ENCODE measurements at regions not wholly inside any gene's neighbourhood (a gene's known extent, or its start where the extent isn't known, plus 50 kb on each side); places are given as distances from the start of the nearest gene placed in this dataset.
A peak's percentile ranks its signal among the peaks of the same experiment; 100 is the strongest.

DNA sequence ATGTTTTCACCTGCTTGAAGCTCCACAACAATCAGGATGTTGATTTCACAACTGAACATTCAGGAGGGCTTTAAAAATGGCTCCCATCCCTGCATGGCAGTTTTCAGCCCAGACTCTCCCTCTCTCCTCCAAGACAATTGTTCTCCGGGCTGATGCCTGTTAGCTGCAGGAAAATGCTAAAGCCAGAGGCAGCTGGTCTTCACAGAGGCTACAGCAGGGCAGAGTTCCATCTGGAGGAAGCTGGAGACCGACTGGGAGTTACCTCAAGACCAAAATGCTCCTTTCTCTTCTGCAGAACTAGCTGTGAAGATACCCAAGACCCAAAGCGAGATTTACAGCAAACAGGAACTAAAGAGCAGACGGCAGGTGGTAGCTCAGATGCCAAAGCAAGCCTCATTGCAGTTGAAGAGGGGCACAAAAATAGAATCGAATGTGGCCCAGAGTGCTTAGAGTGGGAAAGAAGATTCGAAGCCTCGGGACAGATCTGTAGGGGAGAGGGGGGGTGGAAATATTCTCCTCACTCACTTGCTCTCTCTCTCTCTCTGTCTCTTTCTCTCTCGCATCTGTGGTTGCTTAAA is 423.6 kb downstream of the ZNF521 start (continued):
- TF ChIP-seq, protein P1, sequence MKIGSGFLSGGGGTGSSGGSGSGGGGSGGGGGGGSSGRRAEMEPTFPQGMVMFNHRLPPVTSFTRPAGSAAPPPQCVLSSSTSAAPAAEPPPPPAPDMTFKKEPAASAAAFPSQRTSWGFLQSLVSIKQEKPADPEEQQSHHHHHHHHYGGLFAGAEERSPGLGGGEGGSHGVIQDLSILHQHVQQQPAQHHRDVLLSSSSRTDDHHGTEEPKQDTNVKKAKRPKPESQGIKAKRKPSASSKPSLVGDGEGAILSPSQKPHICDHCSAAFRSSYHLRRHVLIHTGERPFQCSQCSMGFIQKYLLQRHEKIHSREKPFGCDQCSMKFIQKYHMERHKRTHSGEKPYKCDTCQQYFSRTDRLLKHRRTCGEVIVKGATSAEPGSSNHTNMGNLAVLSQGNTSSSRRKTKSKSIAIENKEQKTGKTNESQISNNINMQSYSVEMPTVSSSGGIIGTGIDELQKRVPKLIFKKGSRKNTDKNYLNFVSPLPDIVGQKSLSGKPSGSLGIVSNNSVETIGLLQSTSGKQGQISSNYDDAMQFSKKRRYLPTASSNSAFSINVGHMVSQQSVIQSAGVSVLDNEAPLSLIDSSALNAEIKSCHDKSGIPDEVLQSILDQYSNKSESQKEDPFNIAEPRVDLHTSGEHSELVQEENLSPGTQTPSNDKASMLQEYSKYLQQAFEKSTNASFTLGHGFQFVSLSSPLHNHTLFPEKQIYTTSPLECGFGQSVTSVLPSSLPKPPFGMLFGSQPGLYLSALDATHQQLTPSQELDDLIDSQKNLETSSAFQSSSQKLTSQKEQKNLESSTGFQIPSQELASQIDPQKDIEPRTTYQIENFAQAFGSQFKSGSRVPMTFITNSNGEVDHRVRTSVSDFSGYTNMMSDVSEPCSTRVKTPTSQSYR (CRISPR knock-in tag; IDR thresholded peaks at IDR 0.05), result no peak
- TF ChIP-seq ZNF121 (CRISPR knock-in tag; IDR thresholded peaks at IDR 0.05), result no peak

DNA sequence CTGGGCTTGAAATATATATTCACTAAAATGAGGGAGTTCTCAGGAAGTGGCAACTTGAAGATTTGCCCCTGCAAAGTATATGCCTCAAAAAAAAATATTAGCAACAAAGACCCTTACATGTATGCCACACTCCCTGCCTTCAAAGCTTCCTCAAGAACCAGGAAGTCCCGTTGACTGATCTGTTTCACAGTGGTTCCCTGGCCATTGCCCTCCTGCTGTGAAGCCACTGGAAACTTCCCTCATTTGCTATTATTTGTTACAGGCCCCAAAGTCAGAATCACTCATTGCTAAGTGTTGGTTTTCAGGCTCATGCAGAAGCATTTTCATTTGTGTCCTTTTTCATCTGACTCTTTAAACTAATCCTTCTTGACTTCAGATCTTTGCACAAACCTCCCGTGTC is 421.5 kb downstream of the ZNF521 start:
- Mint-ChIP-seq H3K9me3 (no peaks in the 10 kb centered on the region), H3K27me3 (ENCODE audit: low read depth) (peaks cover 8% of the 10 kb centered on the region; the same call in 1 of the 2 replicates), H3K27ac (peak overlapping the region; percentile 38; the same call in 1 of the 2 replicates), H3K4me3 (no peak overlapping the region), H3K4me1 (peaks cover 27% of the 10 kb centered on the region), H3K36me3 (no peaks in the 10 kb centered on the region)
- POLR2A ChIA-PET, result no interaction called here
- peak; percentile 23 for DNase-seq (ENCODE audit: low spot score)
- TF ChIP-seq, protein P2, sequence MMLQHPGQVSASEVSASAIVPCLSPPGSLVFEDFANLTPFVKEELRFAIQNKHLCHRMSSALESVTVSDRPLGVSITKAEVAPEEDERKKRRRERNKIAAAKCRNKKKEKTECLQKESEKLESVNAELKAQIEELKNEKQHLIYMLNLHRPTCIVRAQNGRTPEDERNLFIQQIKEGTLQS (CRISPR knock-in tag; conservative IDR thresholded peaks at IDR 0.05), result no peak
- no peak for TF ChIP-seq TEAD4 (CRISPR knock-in tag; IDR thresholded peaks at IDR 0.05)
- TF ChIP-seq NR3C1 (CRISPR knock-in tag; conservative IDR thresholded peaks at IDR 0.05; ENCODE audit: low read depth), result no peak
- TF ChIP-seq CREB1 (CRISPR knock-in tag; IDR thresholded peaks at IDR 0.05), result no peak
- no peak for TF ChIP-seq NR2C2 (CRISPR knock-in tag; IDR thresholded peaks at IDR 0.05)
- no peak for TF ChIP-seq SMAD3 (CRISPR knock-in tag; IDR thresholded peaks at IDR 0.05; ENCODE audit: borderline replicate concordance)
- no peak for TF ChIP-seq ZNF423 (CRISPR knock-in tag; IDR thresholded peaks at IDR 0.05)
- TF ChIP-seq, protein P3, sequence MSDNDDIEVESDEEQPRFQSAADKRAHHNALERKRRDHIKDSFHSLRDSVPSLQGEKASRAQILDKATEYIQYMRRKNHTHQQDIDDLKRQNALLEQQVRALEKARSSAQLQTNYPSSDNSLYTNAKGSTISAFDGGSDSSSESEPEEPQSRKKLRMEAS (CRISPR knock-in tag; IDR thresholded peaks at IDR 0.05), result no peak
- TF ChIP-seq, protein P4, sequence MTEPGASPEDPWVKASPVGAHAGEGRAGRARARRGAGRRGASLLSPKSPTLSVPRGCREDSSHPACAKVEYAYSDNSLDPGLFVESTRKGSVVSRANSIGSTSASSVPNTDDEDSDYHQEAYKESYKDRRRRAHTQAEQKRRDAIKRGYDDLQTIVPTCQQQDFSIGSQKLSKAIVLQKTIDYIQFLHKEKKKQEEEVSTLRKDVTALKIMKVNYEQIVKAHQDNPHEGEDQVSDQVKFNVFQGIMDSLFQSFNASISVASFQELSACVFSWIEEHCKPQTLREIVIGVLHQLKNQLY (CRISPR knock-in tag; IDR thresholded peaks at IDR 0.05), result no peak
- TF ChIP-seq, protein P1 (CRISPR knock-in tag; IDR thresholded peaks at IDR 0.05), result no peak
- TF ChIP-seq, protein P5, sequence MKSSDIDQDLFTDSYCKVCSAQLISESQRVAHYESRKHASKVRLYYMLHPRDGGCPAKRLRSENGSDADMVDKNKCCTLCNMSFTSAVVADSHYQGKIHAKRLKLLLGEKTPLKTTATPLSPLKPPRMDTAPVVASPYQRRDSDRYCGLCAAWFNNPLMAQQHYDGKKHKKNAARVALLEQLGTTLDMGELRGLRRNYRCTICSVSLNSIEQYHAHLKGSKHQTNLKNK (CRISPR knock-in tag; IDR thresholded peaks at IDR 0.05), result no peak
- TF ChIP-seq, protein P6, sequence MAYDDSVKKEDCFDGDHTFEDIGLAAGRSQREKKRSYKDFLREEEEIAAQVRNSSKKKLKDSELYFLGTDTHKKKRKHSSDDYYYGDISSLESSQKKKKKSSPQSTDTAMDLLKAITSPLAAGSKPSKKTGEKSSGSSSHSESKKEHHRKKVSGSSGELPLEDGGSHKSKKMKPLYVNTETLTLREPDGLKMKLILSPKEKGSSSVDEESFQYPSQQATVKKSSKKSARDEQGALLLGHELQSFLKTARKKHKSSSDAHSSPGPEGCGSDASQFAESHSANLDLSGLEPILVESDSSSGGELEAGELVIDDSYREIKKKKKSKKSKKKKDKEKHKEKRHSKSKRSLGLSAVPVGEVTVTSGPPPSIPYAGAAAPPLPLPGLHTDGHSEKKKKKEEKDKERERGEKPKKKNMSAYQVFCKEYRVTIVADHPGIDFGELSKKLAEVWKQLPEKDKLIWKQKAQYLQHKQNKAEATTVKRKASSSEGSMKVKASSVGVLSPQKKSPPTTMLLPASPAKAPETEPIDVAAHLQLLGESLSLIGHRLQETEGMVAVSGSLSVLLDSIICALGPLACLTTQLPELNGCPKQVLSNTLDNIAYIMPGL (CRISPR knock-in tag; IDR thresholded peaks at IDR 0.05), result no peak
- TF ChIP-seq RELA (CRISPR knock-in tag; IDR thresholded peaks at IDR 0.05; ENCODE audit: borderline replicate concordance), result no peak
- no peak for TF ChIP-seq ZNF138 (CRISPR knock-in tag; conservative IDR thresholded peaks at IDR 0.05)
- CTCF ChIA-PET, result no interaction called here
- ATAC-seq, result peak; percentile 44

All from WTC11 (cell line).